HG02588 (cell line): ENCODE measurements at regions not wholly inside any gene's neighbourhood (a gene's known extent, or its start where the extent isn't known, plus 50 kb on each side); places are given as distances from the start of the nearest gene placed in this dataset.
A peak's percentile ranks its signal among the peaks of the same experiment; 100 is the strongest.

Source experiments
- ATAC-seq: cut with Tn5 transposase; IDR thresholded peaks from one replicate; pipeline ENCODE4 v1.9.1; 2021; ENCODE audit warnings: mild to moderate bottlenecking, moderate library complexity; ENCODE audit not compliant: unreplicated experiment

GRCh38 chr10:94276140-94276539 lies 86.6 kb downstream of the NOC3L start:
- ATAC-seq, result no peak

- no peak for ATAC-seq
Observed at GRCh38 chr10:94277450-94277849, 85.3 kb downstream of the NOC3L start.

DNA sequence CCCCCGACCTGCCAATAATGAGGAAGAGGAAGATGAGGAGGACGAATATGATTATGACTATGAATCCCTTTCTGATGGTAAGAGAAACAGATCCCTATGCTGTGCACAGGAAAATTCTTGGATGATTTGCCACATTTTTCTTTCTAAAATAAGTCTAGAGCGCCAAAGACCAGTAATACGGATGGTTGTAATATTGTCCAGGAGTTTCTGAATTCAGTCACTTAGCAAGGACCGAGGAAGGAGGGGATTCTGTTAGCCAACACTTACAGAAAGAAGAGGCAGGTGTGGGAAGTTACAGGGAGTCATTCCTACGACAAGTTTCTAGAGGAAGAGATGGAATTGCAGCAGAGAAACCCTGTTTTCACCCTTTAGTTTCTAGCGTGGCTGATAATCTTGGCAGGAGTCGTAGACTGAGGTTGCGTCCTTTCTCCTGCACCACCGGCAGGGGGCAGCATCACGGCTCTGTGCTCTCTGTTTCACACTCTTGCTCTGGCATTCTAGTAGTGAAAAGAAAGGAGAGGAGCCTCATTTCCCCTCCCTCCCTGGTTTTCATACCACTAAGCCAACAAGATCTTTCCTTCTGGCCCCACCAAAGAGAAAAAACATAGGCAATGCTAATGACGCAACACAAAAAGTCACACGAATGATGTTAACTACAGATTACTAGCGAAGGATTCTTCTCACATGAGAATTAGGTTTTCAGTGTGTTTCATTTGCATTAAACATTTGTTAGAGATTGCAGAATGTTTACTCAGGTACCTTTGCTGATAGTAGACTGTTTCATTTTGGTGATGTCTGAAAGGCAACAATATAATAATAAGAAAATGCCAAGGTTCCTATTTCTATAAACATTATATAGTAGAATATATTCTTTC lies 82.7 kb downstream of the NOC3L start:
- ATAC-seq, result peak; percentile 55

GRCh38 chr10:94281654-94282053 lies 81.1 kb downstream of the NOC3L start:
- ATAC-seq, result no peak

DNA sequence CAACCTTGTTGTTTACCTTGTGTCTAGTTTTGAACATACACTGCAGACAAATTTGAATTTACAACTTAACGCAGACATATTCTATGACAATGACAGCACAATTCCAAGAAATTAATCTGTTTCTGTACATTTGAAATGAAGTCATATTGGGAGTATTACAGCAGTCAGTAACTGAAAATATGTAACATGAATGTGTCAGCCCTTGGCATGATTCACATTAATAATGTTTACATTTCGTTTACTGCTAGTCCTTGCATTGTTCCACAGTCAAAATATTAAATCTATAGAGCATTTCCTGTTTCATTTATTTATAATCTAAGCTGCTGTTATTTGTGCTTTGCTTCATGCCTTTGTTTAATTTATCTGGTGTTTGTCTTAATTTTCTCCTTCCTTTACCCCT lies 80.4 kb downstream of the NOC3L start:
- no peak for ATAC-seq
